GM12873 (cell line): ENCODE measurements at regions not wholly inside any gene's neighbourhood (a gene's known extent, or its start where the extent isn't known, plus 50 kb on each side); places are given as distances from the start of the nearest gene placed in this dataset.

Experiments used
- TF ChIP-seq, protein P1 (sequence below): IDR thresholded peaks from 2 replicates; pipeline ENCODE4 v1.5.1; 2012; ENCODE audit warnings: low read depth, mild to moderate bottlenecking, moderate library complexity, low read length, control low read depth; ENCODE audit not compliant: insufficient read depth; ENCODE audit errors: missing control alignments

DNA sequence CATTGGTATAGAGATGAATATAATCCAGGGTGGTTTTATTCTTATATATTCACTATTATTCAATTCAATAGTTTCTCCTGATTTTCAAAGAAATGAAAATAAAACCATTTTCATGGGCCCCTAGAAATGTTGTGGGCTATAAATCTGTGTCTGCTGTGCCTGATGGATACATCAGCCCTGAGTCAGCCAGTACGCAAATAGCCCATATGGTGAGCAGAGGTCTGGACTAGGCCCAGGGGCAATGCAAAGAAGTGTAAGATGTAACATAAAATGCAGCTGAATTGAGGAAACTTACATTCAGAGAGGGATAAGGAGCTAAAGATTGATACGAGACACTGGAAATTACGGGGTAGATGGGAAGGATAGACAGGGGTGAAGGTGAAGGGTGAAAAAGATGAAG is 122.5 kb downstream of the MAIP1 start:
- TF ChIP-seq, protein P1, sequence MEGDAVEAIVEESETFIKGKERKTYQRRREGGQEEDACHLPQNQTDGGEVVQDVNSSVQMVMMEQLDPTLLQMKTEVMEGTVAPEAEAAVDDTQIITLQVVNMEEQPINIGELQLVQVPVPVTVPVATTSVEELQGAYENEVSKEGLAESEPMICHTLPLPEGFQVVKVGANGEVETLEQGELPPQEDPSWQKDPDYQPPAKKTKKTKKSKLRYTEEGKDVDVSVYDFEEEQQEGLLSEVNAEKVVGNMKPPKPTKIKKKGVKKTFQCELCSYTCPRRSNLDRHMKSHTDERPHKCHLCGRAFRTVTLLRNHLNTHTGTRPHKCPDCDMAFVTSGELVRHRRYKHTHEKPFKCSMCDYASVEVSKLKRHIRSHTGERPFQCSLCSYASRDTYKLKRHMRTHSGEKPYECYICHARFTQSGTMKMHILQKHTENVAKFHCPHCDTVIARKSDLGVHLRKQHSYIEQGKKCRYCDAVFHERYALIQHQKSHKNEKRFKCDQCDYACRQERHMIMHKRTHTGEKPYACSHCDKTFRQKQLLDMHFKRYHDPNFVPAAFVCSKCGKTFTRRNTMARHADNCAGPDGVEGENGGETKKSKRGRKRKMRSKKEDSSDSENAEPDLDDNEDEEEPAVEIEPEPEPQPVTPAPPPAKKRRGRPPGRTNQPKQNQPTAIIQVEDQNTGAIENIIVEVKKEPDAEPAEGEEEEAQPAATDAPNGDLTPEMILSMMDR: no peak

DNA sequence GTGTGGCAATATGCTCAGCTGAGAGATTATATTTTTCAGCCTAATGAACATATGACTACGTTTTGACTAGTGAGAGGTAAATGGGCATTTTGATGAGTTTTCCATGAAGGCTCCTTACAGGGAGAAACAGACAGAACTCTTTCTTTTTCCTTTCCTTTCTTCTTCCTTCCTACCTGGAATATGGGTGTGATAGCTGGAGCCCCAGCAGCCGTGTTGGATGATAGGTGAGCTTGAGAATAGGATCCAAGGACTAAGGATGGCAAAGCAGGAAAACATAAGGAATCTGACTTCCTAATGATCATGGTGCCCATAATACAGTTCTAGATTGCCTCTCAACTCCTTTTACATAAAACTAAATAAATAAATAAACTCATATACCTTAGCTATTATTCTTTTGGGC is 124.0 kb downstream of the MAIP1 start:
- TF ChIP-seq, protein P1: no peak

DNA sequence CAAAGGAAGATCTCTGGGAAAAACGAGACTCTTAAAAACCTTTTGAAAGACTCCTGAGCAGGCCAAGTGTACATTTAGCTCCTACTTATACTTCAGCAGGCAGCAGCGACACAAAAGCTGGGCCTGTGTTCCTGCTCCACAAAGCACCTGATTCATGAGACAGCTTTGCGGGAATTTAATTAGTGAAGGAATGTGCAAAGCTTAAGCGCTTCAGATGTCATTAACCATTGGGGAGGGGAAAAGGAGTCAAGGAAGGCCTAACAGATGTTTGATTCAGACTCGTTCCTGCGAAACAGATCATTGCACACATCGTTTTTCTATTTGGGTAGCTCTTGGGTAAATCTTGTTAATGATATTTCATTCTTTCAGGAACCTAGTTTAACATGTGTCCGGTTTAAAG is 125.9 kb downstream of the MAIP1 start:
- TF ChIP-seq, protein P1: no peak

DNA sequence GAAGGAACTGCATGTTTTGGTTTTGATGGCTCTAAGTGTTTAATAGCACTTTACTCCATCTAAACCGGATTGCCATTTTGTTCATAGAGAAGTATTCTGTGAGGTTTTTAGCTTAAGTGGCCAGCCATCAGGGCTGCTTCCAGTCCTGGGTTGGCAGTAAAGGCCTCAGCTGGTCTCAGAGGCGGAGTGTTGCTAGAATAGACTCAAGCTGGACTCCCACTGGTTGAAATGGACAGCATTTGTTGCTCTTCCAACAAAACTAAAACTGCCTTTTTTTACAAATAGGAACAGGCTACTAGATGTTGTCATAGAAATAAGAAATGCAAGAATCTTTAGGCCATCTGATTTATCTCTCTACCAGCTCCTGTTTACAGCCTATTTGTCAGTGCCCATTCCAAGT is 126.4 kb downstream of the MAIP1 start:
- TF ChIP-seq, protein P1: no peak

DNA sequence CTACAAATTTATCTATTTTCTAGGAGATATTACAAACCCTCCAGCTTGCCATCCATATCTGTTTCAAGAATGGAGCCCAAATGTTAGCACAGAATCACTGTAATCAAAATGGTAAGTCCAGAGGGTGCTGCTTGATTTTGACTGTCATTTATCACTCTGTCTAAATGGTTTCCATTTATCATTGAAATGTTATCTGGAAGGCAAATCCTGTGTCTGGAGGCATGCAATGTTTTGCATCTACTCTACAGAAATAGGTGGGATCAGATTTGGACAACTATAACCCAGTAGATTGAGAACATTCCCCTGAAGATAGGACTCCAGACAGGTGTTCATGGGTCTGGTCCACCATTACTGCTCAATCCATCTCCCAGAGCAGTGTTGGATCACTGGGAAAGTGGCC is 128.7 kb downstream of the MAIP1 start:
- TF ChIP-seq, protein P1: no peak

DNA sequence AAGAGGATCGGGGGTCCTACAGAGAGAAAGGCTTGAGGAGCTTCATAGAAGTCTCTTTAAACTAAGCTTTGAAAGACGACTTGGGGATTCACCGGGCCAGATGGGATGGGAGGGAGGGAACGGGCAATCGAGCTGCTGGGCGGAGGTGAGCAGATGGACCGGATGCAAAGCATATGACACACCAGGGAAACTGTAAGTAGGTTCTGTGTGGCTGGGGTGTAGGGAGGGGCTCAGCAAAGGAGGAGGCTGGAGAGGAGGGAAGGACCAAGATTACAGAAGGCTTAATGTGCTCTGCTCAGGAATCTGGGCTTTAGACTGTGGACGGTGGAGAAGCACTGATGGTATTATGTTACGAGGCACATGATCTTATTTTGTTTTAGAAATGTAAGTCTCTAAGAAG is 131.5 kb downstream of the MAIP1 start:
- TF ChIP-seq, protein P1: no peak

DNA sequence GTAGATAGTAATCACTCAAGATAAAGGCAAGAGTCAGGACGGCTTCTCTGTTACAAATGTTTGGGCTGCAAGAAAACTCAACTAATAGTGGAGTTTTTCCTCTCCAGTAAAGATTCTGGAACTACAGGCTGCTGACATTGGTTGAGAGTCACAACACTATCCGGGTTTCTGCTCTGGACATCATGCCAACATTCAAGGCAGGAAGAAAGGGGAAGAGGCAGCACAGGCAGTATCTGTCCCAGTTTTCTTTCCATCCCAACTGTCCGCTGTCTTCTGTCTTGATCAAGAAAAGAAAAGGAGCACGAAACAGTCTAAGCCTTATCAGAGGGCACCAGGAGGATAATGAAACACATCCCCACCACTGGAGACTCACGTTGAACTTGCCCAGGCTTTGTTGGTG is 132.1 kb downstream of the MAIP1 start:
- TF ChIP-seq, protein P1: no peak
